AG20443 (cell line): ENCODE measurements at regions not wholly inside any gene's neighbourhood (a gene's known extent, or its start where the extent isn't known, plus 50 kb on each side); places are given as distances from the start of the nearest gene placed in this dataset.

Experiments
- DNase-seq: peaks from one replicate; pipeline ENCODE4 v3.0.0; 2012; ENCODE audit warnings: low spot score, mixed read lengths

- DNase-seq: no peak
These were observed 246.2 kb downstream of the LRFN2 start for GRCh38 chr6:40340957-40341356.

GRCh38 chr6:40340196-40340595 is 247.0 kb downstream of the LRFN2 start:
- DNase-seq: no peak

DNA sequence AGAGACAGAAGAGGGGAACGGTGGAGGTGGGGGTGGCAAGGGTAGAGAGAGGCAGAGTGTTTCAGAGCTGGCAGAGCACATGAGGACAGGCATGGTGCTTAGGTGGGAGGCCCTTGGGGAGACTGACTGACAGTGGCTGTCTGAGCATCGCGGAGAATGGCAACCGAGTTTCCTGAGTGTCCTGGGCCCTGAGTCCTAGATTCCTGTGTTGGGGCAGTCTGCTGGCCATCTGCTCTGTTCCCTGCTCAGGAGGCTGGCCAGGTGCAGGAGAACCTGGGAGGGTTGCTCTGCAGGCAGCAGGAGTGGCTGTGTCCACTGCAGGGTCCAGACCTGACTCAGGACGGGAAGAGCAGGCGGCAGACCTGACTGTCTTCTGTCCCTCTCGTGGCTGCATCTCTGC is 248.9 kb downstream of the LRFN2 start:
- no peak for DNase-seq

DNA sequence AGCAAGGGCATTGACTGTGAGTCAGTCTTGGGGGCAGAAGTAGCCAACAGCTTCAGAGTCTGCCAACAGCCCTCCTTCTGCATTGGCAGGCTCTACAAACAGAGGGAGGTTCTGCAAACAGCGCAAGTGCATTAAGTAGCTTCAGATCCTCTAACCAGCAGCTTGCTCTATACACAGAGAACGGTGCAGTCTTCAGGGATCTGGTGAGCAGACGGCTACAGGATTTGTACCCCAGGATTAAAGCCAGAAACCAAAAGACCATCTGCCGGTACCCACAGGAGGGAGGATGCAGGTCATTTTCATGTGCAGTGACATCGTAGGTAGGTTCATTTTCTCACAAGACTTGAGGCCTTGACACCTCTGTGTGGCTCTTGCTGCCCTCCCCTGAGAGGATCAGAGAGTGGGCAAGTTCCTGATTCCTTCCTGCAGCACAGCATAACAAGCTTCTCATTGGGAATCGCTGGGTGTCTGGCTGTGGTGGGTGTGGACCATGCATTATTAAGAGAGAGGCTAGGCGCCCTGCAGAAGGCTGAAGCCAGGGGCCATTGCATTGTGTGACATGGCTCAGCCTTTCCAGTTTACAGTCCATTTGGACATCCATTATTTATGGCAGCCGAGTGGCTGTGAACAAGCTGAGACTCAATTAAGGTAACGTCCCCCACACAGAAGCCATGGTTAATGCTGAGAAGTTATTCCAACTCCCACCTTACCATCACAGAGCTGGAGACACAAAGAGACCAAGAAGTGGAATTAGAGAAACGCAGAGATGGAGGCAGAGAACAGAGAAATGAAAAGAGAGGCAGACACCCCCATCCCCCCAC is 250.0 kb downstream of the LRFN2 start:
- no peak for DNase-seq

DNA sequence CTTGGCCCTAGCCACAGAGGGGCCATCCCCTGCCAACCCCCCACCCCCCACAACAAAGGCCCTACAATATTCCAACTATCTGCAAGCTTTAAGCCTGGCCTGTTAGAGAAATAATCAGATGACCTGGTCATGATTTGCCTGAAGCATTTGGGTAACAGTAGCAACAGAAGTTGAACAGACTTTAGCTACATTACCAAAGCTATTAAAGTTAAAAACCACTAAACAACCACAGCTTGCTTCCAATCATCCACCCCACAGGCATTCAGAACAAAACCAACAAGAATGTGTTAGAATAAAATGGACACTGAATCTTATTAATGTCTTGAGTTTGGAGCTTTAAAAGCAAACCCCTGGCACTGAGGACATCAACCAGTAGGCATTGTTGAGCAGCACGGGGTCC is 250.9 kb downstream of the LRFN2 start:
- DNase-seq: no peak

GRCh38 chr6:40334496-40335270 is 252.5 kb downstream of the LRFN2 start:
- DNase-seq: no peak

DNA sequence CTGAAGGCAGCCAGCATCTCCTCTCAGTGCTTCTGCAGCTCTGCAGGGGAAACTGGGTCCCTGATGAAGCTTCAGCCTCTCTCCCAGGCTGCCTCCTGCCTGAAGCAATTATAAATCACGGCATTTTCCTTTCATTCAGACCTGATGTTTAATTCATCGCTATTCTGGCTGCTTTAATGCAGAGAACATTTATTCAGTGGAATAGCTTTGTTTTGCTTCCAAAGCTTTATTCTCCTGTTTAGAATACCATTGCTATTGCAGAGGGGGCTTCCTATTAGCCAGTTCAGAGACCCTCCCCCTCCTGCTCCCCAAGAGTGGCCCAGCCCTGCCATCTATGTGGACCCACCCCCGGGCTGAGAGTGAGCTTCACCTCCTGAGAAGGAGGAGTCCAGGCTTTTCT is 255.6 kb downstream of the LRFN2 start:
- no peak for DNase-seq

DNA sequence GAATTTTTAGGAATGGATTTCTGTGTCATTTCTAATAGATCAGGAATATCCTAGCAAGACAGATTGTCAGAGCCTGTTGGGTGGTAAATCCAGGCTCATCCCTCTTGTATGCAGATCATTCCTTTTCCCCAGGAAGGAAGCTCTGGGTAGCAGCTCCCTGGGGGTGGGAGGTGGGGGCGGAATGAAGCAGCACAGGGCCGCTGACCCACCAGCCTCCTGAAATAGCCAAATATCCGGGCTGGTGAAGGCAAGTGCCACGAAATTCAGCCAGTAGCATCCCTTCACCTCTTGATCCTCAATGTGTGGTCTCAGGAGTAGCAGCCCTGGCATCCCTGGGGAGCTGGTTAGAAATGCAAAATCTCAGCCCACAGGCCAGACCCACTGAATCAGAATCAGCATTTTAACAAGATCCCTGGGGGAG is 256.9 kb downstream of the LRFN2 start:
- no peak for DNase-seq

DNA sequence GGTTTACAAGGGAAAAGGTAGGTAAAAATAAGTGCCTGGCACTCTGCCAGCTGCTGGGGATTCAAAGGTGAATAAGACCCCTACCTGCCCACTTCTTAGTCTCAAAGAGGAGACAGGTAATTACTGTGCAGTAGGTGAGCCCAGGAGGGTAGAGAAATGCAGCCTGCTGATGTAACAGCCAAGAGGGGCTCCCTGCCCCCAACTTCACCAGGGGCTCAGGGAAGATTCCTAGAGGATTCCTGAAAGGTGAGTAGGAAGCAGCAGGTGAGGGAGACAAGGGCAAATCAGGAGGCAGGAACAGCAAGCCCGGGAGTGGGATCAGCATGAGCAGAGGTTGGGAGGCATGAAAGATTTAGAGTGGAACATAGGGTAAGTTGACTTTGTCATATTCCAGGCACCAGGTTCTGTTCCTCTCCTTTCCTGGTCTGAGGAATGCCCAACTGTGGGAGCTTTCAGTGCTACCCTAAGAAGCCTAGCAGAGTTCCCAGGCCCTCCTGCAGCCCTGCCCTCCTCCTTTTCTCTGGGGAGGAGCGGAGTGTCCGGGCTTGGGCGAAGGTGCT is 258.1 kb downstream of the LRFN2 start:
- no peak for DNase-seq

GRCh38 chr6:40328386-40328985 is 258.7 kb downstream of the LRFN2 start:
- DNase-seq: no peak

GRCh38 chr6:40326714-40327421 is 260.3 kb downstream of the LRFN2 start:
- no peak for DNase-seq

- no peak for DNase-seq
These were observed 261.4 kb downstream of the LRFN2 start for GRCh38 chr6:40325791-40326190.

DNA sequence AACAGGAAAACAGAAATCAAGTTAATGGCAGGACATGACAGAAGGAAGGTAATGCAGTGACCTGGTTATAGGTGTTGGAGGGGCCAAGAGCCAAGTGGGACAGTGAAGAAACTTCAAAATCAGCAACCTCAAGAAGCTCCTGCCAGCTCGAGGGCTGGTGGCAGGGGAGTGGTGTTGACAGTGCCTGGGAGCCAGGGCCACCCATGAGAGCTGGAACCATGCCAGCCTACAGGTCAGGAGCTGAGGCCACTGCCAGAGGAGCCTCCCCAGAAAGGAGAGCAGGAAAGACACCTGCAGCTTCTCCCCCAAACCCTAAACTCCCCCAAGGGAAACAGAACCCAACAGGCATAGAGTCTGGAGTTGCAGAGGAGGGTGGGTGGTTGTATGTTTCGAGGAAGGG is 262.1 kb downstream of the LRFN2 start:
- DNase-seq: no peak

DNA sequence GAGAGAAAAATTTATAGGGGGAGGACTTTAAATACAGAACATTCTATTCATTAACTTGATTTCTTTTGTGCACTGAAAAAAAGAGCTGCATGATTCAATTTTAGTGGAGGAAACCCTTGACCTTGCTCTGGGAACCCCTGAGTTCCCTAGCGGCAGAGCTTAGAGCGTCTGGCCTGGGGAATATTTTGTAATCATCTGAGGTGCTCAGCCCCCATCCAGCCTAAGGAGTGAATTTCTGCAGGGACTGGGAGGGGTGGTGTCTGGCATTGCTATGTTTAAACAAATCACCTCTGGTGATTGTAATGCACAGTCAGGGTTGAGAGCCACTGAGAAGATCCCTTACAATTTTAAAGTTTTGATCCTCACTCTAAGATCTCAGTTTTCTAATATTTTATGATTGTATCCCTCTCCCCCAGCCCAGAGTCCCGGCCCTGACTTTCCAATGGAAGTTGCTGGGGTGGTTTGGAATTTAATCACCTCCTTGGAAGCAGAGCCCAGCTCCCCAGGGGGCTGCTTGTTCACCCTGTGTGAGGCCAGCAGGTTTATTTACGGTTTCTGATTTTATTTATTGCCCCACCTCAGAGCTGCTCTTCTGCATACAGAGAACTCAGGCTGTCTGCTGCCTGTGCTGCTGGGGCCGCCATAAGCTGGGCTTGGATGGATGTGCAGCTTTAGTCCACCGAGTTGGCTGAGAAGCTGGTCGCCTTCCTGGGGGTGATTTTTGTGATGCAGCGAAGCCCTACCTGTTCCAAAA is 263.1 kb downstream of the LRFN2 start:
- DNase-seq: no peak

- no peak for DNase-seq
These were observed 264.8 kb downstream of the LRFN2 start for GRCh38 chr6:40322336-40322735.

GRCh38 chr6:40321616-40322015 is 265.5 kb downstream of the LRFN2 start:
- DNase-seq: no peak

DNA sequence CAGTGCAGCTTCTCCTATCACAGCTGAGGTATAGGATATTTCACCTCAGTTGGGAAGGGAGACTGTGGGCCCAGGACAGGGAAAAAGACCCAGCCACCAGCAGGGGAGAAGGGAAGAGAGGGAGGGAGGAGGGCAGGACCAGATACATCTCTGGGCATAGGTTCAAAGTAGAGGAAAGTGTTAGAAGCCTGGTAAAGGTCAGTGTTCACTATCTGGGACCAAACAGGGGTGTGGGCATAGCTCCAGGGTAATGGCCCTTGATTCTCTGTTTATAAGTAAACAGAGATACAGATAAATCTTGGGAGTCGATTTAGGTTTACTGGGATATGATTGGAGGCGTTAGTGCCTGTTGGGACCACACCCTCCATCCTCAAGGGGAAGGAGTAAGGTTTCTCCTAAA is 266.2 kb downstream of the LRFN2 start:
- DNase-seq: no peak

GRCh38 chr6:40320441-40320840 is 266.7 kb downstream of the LRFN2 start:
- DNase-seq: no peak

DNA sequence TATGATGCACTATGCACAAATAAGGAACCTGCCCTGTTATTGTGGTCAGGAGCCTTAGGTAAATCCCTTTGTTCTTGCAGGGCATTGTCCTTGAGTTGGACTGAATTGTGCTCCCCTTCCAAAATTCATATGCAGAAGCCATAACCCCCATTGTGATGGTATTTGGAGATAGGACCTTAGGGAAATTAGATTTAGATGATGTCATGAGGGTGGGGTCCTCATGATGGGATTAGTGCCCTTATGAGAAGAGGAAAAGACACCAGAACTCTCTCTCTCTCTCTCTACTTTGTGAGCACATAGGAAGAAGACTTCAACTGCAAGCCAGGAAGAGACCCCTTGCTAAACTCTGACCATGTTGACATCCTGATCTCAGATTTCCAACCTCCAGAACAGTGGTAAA is 268.0 kb downstream of the LRFN2 start:
- DNase-seq: no peak

GRCh38 chr6:40315060-40315459 is 272.1 kb downstream of the LRFN2 start:
- DNase-seq: no peak

GRCh38 chr6:40313582-40313981 is 273.6 kb downstream of the LRFN2 start:
- DNase-seq: no peak
